GM18517 (cell line): ENCODE measurements at regions not wholly inside any gene's neighbourhood (a gene's known extent, or its start where the extent isn't known, plus 50 kb on each side); places are given as distances from the start of the nearest gene placed in this dataset.

Experiments
- ATAC-seq: cut with Tn5 transposase; IDR thresholded peaks from one replicate; pipeline ENCODE4 v1.9.1; 2021; ENCODE audit warnings: mild to moderate bottlenecking, moderate library complexity; ENCODE audit not compliant: unreplicated experiment

GRCh38 chr21:35853321-35854239, 206.7 kb downstream of the SETD4 start:
- no peak for ATAC-seq

- ATAC-seq: no peak
Measured at GRCh38 chr21:35852820-35853219, 207.5 kb downstream of the SETD4 start.

GRCh38 chr21:35850542-35851103, 209.7 kb downstream of the SETD4 start:
- ATAC-seq: no peak

- no peak for ATAC-seq
Measured at GRCh38 chr21:35850029-35850428, 210.3 kb downstream of the SETD4 start.

GRCh38 chr21:35849144-35849543, 211.2 kb downstream of the SETD4 start:
- no peak for ATAC-seq

- ATAC-seq: no peak
Measured at GRCh38 chr21:35843911-35844667, 216.2 kb downstream of the SETD4 start.

GRCh38 chr21:35840949-35841348, 219.4 kb downstream of the SETD4 start:
- no peak for ATAC-seq

- ATAC-seq: no peak
Measured at GRCh38 chr21:35840197-35840799, 220.0 kb downstream of the SETD4 start.

GRCh38 chr21:35838987-35839763, 221.2 kb downstream of the SETD4 start:
- no peak for ATAC-seq

- no peak for ATAC-seq
Measured at GRCh38 chr21:35838350-35838749, 222.0 kb downstream of the SETD4 start.

GRCh38 chr21:35833991-35834390, 226.3 kb downstream of the SETD4 start:
- ATAC-seq: no peak

- no peak for ATAC-seq
Measured at GRCh38 chr21:35833388-35833787, 226.9 kb downstream of the SETD4 start.

- ATAC-seq: no peak
Measured at GRCh38 chr21:35831230-35831629, 229.1 kb downstream of the SETD4 start.

- ATAC-seq: no peak
Measured at GRCh38 chr21:35829067-35829466, 231.3 kb downstream of the SETD4 start.

GRCh38 chr21:35828161-35828560, 232.2 kb downstream of the SETD4 start:
- ATAC-seq: no peak

- no peak for ATAC-seq
Measured at GRCh38 chr21:35827004-35827403, 233.3 kb downstream of the SETD4 start.

GRCh38 chr21:35825370-35826353, 234.7 kb downstream of the SETD4 start:
- no peak for ATAC-seq

GRCh38 chr21:35824136-35824535, 236.2 kb downstream of the SETD4 start:
- ATAC-seq: no peak

GRCh38 chr21:35819134-35819533, 241.2 kb downstream of the SETD4 start:
- no peak for ATAC-seq
